ENCODE measurements at regions not wholly inside any gene's neighbourhood (a gene's known extent, or its start where the extent isn't known, plus 50 kb on each side); places are given as distances from the start of the nearest gene placed in this dataset.

- no peak for DNase-seq
These were observed 104.7 kb upstream of the SLC66A3 start for GRCh38 chr2:11050565-11050964.

- DNase-seq: no peak
These were observed 104.0 kb upstream of the SLC66A3 start for GRCh38 chr2:11051280-11051679.

- DNase-seq: no peak
These were observed 101.7 kb upstream of the SLC66A3 start for GRCh38 chr2:11053546-11053945.

- DNase-seq: no peak
These were observed 100.2 kb upstream of the SLC66A3 start for GRCh38 chr2:11054783-11055678.

- DNase-seq: no peak
These were observed 99.5 kb upstream of the SLC66A3 start for GRCh38 chr2:11055679-11056215.

GRCh38 chr2:11056614-11057013 lies 98.7 kb upstream of the SLC66A3 start:
- no peak for DNase-seq

GRCh38 chr2:11057031-11057430 lies 98.2 kb upstream of the SLC66A3 start:
- no peak for DNase-seq

- no peak for DNase-seq
These were observed 97.1 kb upstream of the SLC66A3 start for GRCh38 chr2:11058129-11058528.

GRCh38 chr2:11060376-11061169 lies 94.7 kb upstream of the SLC66A3 start:
- no peak for DNase-seq

GRCh38 chr2:11065833-11066485 lies 89.3 kb upstream of the SLC66A3 start:
- no peak for DNase-seq

- no peak for DNase-seq
These were observed 87.8 kb upstream of the SLC66A3 start for GRCh38 chr2:11067221-11068078.

- DNase-seq: no peak
These were observed 87.1 kb upstream of the SLC66A3 start for GRCh38 chr2:11068079-11068741.

GRCh38 chr2:11068856-11069526 lies 86.3 kb upstream of the SLC66A3 start:
- DNase-seq: no peak

- DNase-seq: no peak
These were observed 85.6 kb upstream of the SLC66A3 start for GRCh38 chr2:11069566-11070185.

- DNase-seq: no peak
These were observed 84.1 kb upstream of the SLC66A3 start for GRCh38 chr2:11071211-11071610.

GRCh38 chr2:11071939-11072338 lies 83.3 kb upstream of the SLC66A3 start:
- DNase-seq: no peak

- no peak for DNase-seq
These were observed 82.7 kb upstream of the SLC66A3 start for GRCh38 chr2:11072550-11072949.

GRCh38 chr2:11073251-11073650 lies 82.0 kb upstream of the SLC66A3 start:
- peak; percentile 58 to 69 for DNase-seq

GRCh38 chr2:11073776-11074175 lies 81.5 kb upstream of the SLC66A3 start:
- no peak for DNase-seq

- DNase-seq: no peak
These were observed 80.9 kb upstream of the SLC66A3 start for GRCh38 chr2:11074246-11074820.
